Epithelial cell of prostate (primary cell): ENCODE measurements at regions not wholly inside any gene's neighbourhood (a gene's known extent, or its start where the extent isn't known, plus 50 kb on each side); places are given as distances from the start of the nearest gene placed in this dataset.
"Not testable (repeated sequence)": the region's sequence is repeated elsewhere in the genome, so short reads cannot be mapped to it uniquely, and the experiment has no call there.

Experiments used
- DNase-seq: peaks from one replicate; pipeline ENCODE4 v3.0.0-alpha.2; 2011; ENCODE audit warnings: low read depth, low spot score
- H3K27ac ChIP-seq: fragments of 450-650 bp; 2 replicates; pipeline ENCODE4 v1.5.1; 2017; ENCODE audit warnings: mild to moderate bottlenecking

GRCh38 chr17:70555723-70556122 is 386.4 kb downstream of the KCNJ2 start:
- DNase-seq: no peak

GRCh38 chr17:70558821-70559220 is 389.5 kb downstream of the KCNJ2 start:
- DNase-seq: no peak
- H3K27ac ChIP-seq: no peak overlapping the region

More at GRCh38 chr17:70555723-70556122, 386.4 kb downstream of the KCNJ2 start:
- H3K27ac ChIP-seq: no peak overlapping the region

GRCh38 chr17:70560471-70560870 is 391.1 kb downstream of the KCNJ2 start:
- H3K27ac ChIP-seq: no peak overlapping the region
- no peak for DNase-seq

- DNase-seq: no peak
- no peak overlapping the region for H3K27ac ChIP-seq
These were observed 392.8 kb downstream of the KCNJ2 start for GRCh38 chr17:70562137-70562536.

- no peak overlapping the region for H3K27ac ChIP-seq
- DNase-seq: no peak
These were observed 394.0 kb downstream of the KCNJ2 start for GRCh38 chr17:70563281-70563820.

- no peak for DNase-seq
- no peak overlapping the region for H3K27ac ChIP-seq
These were observed 394.8 kb downstream of the KCNJ2 start for GRCh38 chr17:70564006-70564620.

- no peak for DNase-seq
- H3K27ac ChIP-seq: no peak overlapping the region
These were observed 399.8 kb downstream of the KCNJ2 start for GRCh38 chr17:70569128-70569527.

GRCh38 chr17:70577456-70577855 is 408.1 kb downstream of the KCNJ2 start:
- no peak for DNase-seq
- H3K27ac ChIP-seq: no peak overlapping the region

GRCh38 chr17:70581459-70581858 is 412.1 kb downstream of the KCNJ2 start:
- no peak overlapping the region for H3K27ac ChIP-seq
- DNase-seq: no peak

- no peak for DNase-seq
- H3K27ac ChIP-seq: no peak overlapping the region
These were observed 413.4 kb downstream of the KCNJ2 start for GRCh38 chr17:70582777-70583176.

GRCh38 chr17:70584255-70584654 is 414.9 kb downstream of the KCNJ2 start:
- no peak for DNase-seq
- no peak overlapping the region for H3K27ac ChIP-seq

- no peak for DNase-seq
- H3K27ac ChIP-seq: no peak overlapping the region
These were observed 418.7 kb downstream of the KCNJ2 start for GRCh38 chr17:70588003-70588402.

GRCh38 chr17:70597774-70598173 is 428.4 kb downstream of the KCNJ2 start:
- H3K27ac ChIP-seq: no peak overlapping the region
- peak; percentile 81 for DNase-seq

GRCh38 chr17:70599198-70599597 is 429.9 kb downstream of the KCNJ2 start:
- no peak overlapping the region for H3K27ac ChIP-seq
- no peak for DNase-seq

- not testable (repeated sequence) for DNase-seq
These were observed 430.6 kb downstream of the KCNJ2 start for GRCh38 chr17:70599945-70600344.

GRCh38 chr17:70603226-70603625 is 433.9 kb downstream of the KCNJ2 start:
- no peak for DNase-seq
- H3K27ac ChIP-seq: no peak overlapping the region

More at GRCh38 chr17:70599945-70600344, 430.6 kb downstream of the KCNJ2 start:
- not testable (repeated sequence) for H3K27ac ChIP-seq

GRCh38 chr17:70604854-70605253 is 435.5 kb downstream of the KCNJ2 start:
- DNase-seq: no peak
- no peak overlapping the region for H3K27ac ChIP-seq

GRCh38 chr17:70606086-70606485 is 436.8 kb downstream of the KCNJ2 start:
- no peak for DNase-seq
- H3K27ac ChIP-seq: no peak overlapping the region

GRCh38 chr17:70608193-70608592 is 438.9 kb downstream of the KCNJ2 start:
- no peak overlapping the region for H3K27ac ChIP-seq
- no peak for DNase-seq

GRCh38 chr17:70608957-70609356 is 439.6 kb downstream of the KCNJ2 start:
- H3K27ac ChIP-seq: no peak overlapping the region
- DNase-seq: no peak

GRCh38 chr17:70609566-70609965 is 440.2 kb downstream of the KCNJ2 start:
- no peak for DNase-seq
- no peak overlapping the region for H3K27ac ChIP-seq

GRCh38 chr17:70610161-70610560 is 440.8 kb downstream of the KCNJ2 start:
- no peak overlapping the region for H3K27ac ChIP-seq

More at GRCh38 chr17:70610161-70610560, 440.8 kb downstream of the KCNJ2 start:
- no peak for DNase-seq
